PC-9 (cell line): ENCODE measurements at regions not wholly inside any gene's neighbourhood (a gene's known extent, or its start where the extent isn't known, plus 50 kb on each side); places are given as distances from the start of the nearest gene placed in this dataset.

Source experiments
- EZH2 ChIP-seq: fragments of 200-600 bp; sonication (generic); IDR thresholded peaks from 2 replicates; pipeline ENCODE4 v1.8.0; 2017; ENCODE audit warnings: antibody characterized with exemption, low read depth
- TF ChIP-seq, protein P1 (sequence below): fragments of 200-600 bp; sonication (generic); conservative IDR thresholded peaks from 2 replicates; pipeline ENCODE4 v1.6.1; 2017; ENCODE audit warnings: mixed run types, antibody characterized with exemption, mild to moderate bottlenecking, moderate library complexity

DNA sequence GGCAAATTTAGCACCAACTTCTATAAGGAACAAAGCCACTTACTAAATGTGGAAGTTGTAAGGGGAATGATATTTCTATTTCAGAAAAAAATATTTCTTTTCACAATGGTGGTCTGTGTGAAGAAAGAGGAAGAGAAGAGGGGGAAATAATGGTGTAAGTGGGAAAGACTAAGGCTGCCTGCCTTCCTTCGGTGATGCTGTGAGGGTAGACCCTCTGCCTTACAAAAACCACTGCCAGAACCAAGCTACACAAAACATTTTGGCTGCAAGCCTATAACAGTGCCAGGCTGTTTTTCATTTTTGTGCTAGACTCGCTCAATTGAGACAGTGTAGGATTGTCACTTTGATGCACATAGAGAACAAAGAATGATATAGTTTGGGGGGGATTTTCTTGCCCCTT lies 286.6 kb downstream of the ZEB2 start:
- TF ChIP-seq, protein P1, sequence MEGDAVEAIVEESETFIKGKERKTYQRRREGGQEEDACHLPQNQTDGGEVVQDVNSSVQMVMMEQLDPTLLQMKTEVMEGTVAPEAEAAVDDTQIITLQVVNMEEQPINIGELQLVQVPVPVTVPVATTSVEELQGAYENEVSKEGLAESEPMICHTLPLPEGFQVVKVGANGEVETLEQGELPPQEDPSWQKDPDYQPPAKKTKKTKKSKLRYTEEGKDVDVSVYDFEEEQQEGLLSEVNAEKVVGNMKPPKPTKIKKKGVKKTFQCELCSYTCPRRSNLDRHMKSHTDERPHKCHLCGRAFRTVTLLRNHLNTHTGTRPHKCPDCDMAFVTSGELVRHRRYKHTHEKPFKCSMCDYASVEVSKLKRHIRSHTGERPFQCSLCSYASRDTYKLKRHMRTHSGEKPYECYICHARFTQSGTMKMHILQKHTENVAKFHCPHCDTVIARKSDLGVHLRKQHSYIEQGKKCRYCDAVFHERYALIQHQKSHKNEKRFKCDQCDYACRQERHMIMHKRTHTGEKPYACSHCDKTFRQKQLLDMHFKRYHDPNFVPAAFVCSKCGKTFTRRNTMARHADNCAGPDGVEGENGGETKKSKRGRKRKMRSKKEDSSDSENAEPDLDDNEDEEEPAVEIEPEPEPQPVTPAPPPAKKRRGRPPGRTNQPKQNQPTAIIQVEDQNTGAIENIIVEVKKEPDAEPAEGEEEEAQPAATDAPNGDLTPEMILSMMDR: no peak
- TF ChIP-seq EZH2: no peak
